Upper lobe of right lung (tissue), 1 donor: ENCODE measurements at regions not wholly inside any gene's neighbourhood (a gene's known extent, or its start where the extent isn't known, plus 50 kb on each side); places are given as distances from the start of the nearest gene placed in this dataset.

Experiments used
- ATAC-seq: fragments of 200-7000 bp; cut with Tn5 transposase; one replicate; pipeline ENCODE4 v1.9.1; 2020; ENCODE audit warnings: mild to moderate bottlenecking, moderate library complexity
- DNase-seq: peaks from one replicate; pipeline ENCODE4 v3.0.0-alpha.2; 2020
- H3K27ac ChIP-seq: fragments of 200-600 bp; one replicate; pipeline ENCODE4 v1.8.0; 2022
- H3K27me3 ChIP-seq: fragments of 200-600 bp; one replicate; pipeline ENCODE4 v1.8.0; 2022; ENCODE audit warnings: mild to moderate bottlenecking
- H3K36me3 ChIP-seq: fragments of 200-600 bp; one replicate; pipeline ENCODE4 v1.8.0; 2022
- H3K4me1 ChIP-seq: fragments of 200-600 bp; one replicate; pipeline ENCODE4 v1.8.0; 2022
- H3K4me3 ChIP-seq: fragments of 200-600 bp; one replicate; pipeline ENCODE4 v1.8.0; 2022; ENCODE audit warnings: mild to moderate bottlenecking
- H3K9me3 ChIP-seq: fragments of 200-600 bp; one replicate; pipeline ENCODE4 v1.8.0; 2022
- CTCF ChIP-seq: fragments of 200-600 bp; IDR thresholded peaks from one replicate; pipeline ENCODE4 v1.8.0; 2022; ENCODE audit warnings: antibody characterized with exemption
- intact Hi-C: fragments of 100-400 bp; cut with DNase I; formaldehyde crosslinking; loops from one replicate; pipeline ENCODE4 v1.11.0; 2022
- donor health status: DM: no; HTN: yes; CAD: no; lungs with severe emphysema.

GRCh38 chr6:93574299-93574698 is 154.9 kb upstream of the EPHA7 start:
- Histone ChIP-seq H3K36me3 (no peaks in the 10 kb centered on the region), H3K9me3 (no peaks in the 10 kb centered on the region), H3K4me3 (no peak overlapping the region), H3K27ac (no peak overlapping the region), H3K27me3 (no peaks in the 10 kb centered on the region), H3K4me1 (no peaks in the 10 kb centered on the region)
- no peak for TF ChIP-seq CTCF
- no peak for ATAC-seq
- no peak for DNase-seq
- intact Hi-C loops: no loop called here

GRCh38 chr6:93571346-93571745 is 152.0 kb upstream of the EPHA7 start:
- Histone ChIP-seq H3K27ac (no peak overlapping the region), H3K27me3 (no peaks in the 10 kb centered on the region), H3K36me3 (no peaks in the 10 kb centered on the region), H3K4me3 (no peak overlapping the region), H3K9me3 (no peaks in the 10 kb centered on the region), H3K4me1 (no peaks in the 10 kb centered on the region)
- intact Hi-C loops: no loop called here
- DNase-seq (no peak), ATAC-seq (no peak)
- no peak for TF ChIP-seq CTCF

GRCh38 chr6:93568169-93568568 is 148.8 kb upstream of the EPHA7 start:
- Histone ChIP-seq H3K9me3 (no peaks in the 10 kb centered on the region), H3K27ac (no peak overlapping the region), H3K4me3 (no peak overlapping the region), H3K36me3 (no peaks in the 10 kb centered on the region), H3K4me1 (no peaks in the 10 kb centered on the region), H3K27me3 (no peaks in the 10 kb centered on the region)
- DNase-seq (no peak), ATAC-seq (no peak)
- TF ChIP-seq CTCF: no peak
- intact Hi-C loops: no loop called here

- no peaks in the 10 kb centered on the region for H3K9me3 ChIP-seq
- H3K4me1 ChIP-seq: no peaks in the 10 kb centered on the region
- ATAC-seq (no peak), DNase-seq (no peak)
- H3K4me3 ChIP-seq: no peak overlapping the region
- H3K27me3 ChIP-seq: no peaks in the 10 kb centered on the region
- no peaks in the 10 kb centered on the region for H3K36me3 ChIP-seq
- intact Hi-C loops: no loop called here
- no peak overlapping the region for H3K27ac ChIP-seq
- no peak for TF ChIP-seq CTCF
Measured at GRCh38 chr6:93567164-93567563, 147.8 kb upstream of the EPHA7 start.

- Histone ChIP-seq H3K27ac (no peak overlapping the region), H3K27me3 (no peaks in the 10 kb centered on the region), H3K4me1 (no peaks in the 10 kb centered on the region), H3K36me3 (no peaks in the 10 kb centered on the region), H3K9me3 (no peaks in the 10 kb centered on the region), H3K4me3 (no peak overlapping the region)
- intact Hi-C loops: no loop called here
- ATAC-seq (no peak), DNase-seq (no peak)
- TF ChIP-seq CTCF: no peak
Measured at GRCh38 chr6:93566285-93566684, 146.9 kb upstream of the EPHA7 start.

- Histone ChIP-seq H3K27me3 (no peaks in the 10 kb centered on the region), H3K4me1 (no peaks in the 10 kb centered on the region), H3K27ac (no peak overlapping the region), H3K9me3 (no peaks in the 10 kb centered on the region), H3K36me3 (no peaks in the 10 kb centered on the region), H3K4me3 (no peak overlapping the region)
- DNase-seq (no peak), ATAC-seq (no peak)
- no peak for TF ChIP-seq CTCF
- intact Hi-C loops: no loop called here
Measured at GRCh38 chr6:93562582-93562981, 143.2 kb upstream of the EPHA7 start.
